Body of pancreas (tissue), 4 donors: ENCODE measurements at regions not wholly inside any gene's neighbourhood (a gene's known extent, or its start where the extent isn't known, plus 50 kb on each side); places are given as distances from the start of the nearest gene placed in this dataset.

ENCODE experiments used
- ATAC-seq: fragments of 150-250 bp; one replicate; pipeline ENCODE4 v1.9.1; 2016
- DNase-seq, 4 donors: peaks; one replicate each; pipeline ENCODE4 v3.0.0-alpha.2; 2019
- H3K27ac ChIP-seq, 4 donors: fragments of 200-600 bp; sonication (generic); 1 replicate in 3 of 4; 2 replicates in 1 of 4; pipeline versions ENCODE4 v1.5.1 to v1.6.1; 2016 to 2019; ENCODE audit warnings: mild to moderate bottlenecking in 1 of 4, mixed read lengths in 1 of 4, moderate library complexity in 1 of 4
- H3K27me3 ChIP-seq, 2 donors: fragments of 200-600 bp; sonication (generic); one replicate each; pipeline ENCODE4 v1.6.0; 2016; ENCODE audit warnings: mild to moderate bottlenecking in 1 of 2
- H3K36me3 ChIP-seq, 2 donors: fragments of 200-600 bp; sonication (generic); replicated peaks in 1 of 2; 2 replicates each; pipeline ENCODE4 v1.5.1; 2016; ENCODE audit warnings: low read depth in 2 of 2; ENCODE audit not compliant: insufficient read depth in 1 of 2
- H3K4me1 ChIP-seq: fragments of 200-600 bp; sonication (generic); one replicate; pipeline ENCODE4 v1.6.0; 2016
- H3K4me3 ChIP-seq, 2 donors: fragments of 200-600 bp; sonication (generic); 1 replicate in 1 of 2; 2 replicates in 1 of 2; pipeline ENCODE4 v1.5.1; 2016 to 2019
- H3K9me3 ChIP-seq, 3 donors: fragments of 200-600 bp; sonication (generic); 1 replicate in 2 of 3; 2 replicates in 1 of 3; pipeline ENCODE4 v1.5.1; 2016
- POLR2A ChIP-seq, 3 donors: fragments of 450-650 bp; IDR thresholded peaks; one replicate each; pipeline ENCODE4 v1.6.1; 2016; ENCODE audit warnings: antibody characterized with exemption in 3 of 3, mild to moderate bottlenecking in 2 of 3
- WGBS, 2 donors: methylation state at CpG; one replicate each; pipeline ENCODE4 v1.1.5; 2017; 5-methylcytosine and 5-hydroxymethylcytosine counted together
- intact Hi-C: fragments of 100-400 bp; cut with DNase I; formaldehyde crosslinking; loops from one replicate; pipeline ENCODE4 v1.15.1; 2023
- TF ChIP-seq, protein P1 (sequence below), 7 experiments: fragments of 450-650 bp in 4 of 7; fragments of 200-600 bp in 3 of 7; sonication (generic) in 3 of 7; IDR thresholded peaks; one replicate each; pipeline ENCODE4 v1.5.1; 2016 to 2019; ENCODE audit warnings: antibody characterized with exemption in 7 of 7

DNA sequence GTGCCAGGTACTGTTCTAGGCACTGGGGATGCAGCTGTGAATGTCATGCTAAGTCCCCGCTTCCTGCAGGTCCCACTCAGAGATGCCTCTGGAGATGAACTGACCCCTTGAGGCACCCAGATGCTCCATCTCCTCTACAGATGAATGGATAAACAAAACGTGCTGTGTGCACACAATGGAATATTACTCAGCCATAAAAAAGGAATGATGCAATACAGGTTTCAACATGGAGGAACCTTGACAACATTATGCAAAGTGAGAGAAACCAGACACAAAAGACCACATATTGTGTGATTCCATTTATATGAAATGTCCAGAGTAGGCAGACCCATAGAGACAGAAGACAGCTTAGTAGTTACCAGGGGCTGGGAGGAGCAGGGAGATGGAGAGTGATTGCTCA lies 320.1 kb upstream of the DIO3 start:
- ATAC-seq (no peak), DNase-seq (no peak)
- intact Hi-C loops, result no loop called here
- Histone ChIP-seq H3K36me3 (no peaks in the 10 kb centered on the region), H3K4me3 (no peak overlapping the region), H3K9me3 (no peaks in the 10 kb centered on the region), H3K27ac (no peak overlapping the region), H3K27me3 (no peaks in the 10 kb centered on the region), H3K4me1 (no peaks in the 10 kb centered on the region)
- no peak for TF ChIP-seq POLR2A (IDR thresholded peaks at IDR 0.05)
- TF ChIP-seq, protein P1, sequence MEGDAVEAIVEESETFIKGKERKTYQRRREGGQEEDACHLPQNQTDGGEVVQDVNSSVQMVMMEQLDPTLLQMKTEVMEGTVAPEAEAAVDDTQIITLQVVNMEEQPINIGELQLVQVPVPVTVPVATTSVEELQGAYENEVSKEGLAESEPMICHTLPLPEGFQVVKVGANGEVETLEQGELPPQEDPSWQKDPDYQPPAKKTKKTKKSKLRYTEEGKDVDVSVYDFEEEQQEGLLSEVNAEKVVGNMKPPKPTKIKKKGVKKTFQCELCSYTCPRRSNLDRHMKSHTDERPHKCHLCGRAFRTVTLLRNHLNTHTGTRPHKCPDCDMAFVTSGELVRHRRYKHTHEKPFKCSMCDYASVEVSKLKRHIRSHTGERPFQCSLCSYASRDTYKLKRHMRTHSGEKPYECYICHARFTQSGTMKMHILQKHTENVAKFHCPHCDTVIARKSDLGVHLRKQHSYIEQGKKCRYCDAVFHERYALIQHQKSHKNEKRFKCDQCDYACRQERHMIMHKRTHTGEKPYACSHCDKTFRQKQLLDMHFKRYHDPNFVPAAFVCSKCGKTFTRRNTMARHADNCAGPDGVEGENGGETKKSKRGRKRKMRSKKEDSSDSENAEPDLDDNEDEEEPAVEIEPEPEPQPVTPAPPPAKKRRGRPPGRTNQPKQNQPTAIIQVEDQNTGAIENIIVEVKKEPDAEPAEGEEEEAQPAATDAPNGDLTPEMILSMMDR (IDR thresholded peaks at IDR 0.05), result no peak
- WGBS, 2 donors, result 61 to 71% methylated on average over 2 of the region's 2 CpGs

DNA sequence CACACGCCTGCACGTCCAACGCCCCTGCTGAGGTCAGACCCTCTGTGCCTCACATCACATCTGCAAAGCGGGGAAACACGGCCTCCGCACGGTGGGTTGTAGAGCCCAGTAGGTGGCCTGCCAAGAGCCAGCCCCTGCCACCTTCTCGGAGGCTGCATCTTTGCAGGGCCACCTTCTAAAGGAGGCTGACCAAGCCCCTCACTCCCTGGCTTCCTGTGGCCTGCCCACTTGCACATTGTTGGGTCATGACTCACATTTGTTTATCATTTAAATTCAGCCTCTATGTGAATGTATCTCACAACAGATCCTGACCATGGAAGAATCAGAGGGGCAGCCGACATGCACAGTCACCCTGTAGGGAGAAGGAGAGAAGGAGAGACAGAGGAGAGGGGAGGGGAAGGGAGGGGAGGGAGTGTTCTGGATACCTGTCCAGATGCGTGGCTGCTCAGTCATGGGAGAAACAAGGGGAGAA lies 319.5 kb upstream of the DIO3 start:
- Histone ChIP-seq H3K4me3 (no peak overlapping the region), H3K9me3 (no peaks in the 10 kb centered on the region), H3K4me1 (no peaks in the 10 kb centered on the region), H3K27me3 (no peaks in the 10 kb centered on the region), H3K36me3 (no peaks in the 10 kb centered on the region), H3K27ac (no peak overlapping the region)
- ATAC-seq (no peak), DNase-seq (no peak)
- TF ChIP-seq POLR2A (IDR thresholded peaks at IDR 0.05), result no peak
- TF ChIP-seq, protein P1 (IDR thresholded peaks at IDR 0.05), result no peak
- 63 to 66% methylated on average over 10 of the region's 10 CpGs for WGBS, 2 donors
- intact Hi-C loops, result no loop called here

DNA sequence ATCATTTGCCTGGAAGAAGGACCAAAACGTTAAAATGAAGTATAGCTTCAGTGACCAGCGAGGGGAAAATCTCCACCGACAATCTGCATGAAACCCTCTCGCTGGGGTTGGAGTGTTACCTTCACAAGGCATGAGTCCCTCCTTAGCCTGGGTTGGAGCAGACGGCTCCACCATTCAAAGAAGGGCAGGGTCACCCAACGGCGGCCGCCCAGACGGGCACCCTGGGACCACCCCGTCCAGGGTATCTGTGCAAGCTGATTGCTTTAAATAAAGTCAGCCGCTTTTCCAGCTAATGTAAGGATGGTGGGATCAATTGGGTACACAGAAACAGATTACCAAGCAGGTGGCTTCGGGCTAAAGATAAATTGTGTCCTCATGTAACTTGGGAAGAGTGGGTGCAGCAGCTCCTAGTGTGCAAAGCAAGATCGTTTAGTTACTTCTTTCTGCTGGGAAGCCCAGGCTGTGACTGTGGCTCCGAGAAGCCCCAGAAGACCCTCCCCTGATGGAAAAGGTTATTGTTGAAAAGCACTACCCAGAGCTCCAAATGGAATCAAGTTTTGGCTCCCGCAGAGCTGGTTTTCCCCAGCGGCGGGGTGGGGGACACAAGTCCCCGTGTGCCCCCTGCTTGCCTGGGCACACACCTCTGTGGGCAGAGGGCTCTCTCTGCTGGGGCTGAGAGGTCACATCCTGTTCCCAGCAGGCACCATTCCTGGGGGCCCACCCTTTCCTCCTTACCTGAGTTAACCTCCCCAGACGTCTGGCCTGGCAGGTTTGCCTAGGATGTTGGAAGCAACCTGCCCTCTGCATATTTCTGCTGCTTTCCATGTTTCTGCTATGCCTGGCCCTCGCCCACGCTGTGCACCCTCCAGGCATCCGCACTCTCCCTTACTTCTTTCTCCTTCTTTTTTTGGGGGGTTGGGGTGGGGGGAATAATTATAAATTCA lies 318.6 kb upstream of the DIO3 start:
- no peaks in the 10 kb centered on the region for H3K36me3 ChIP-seq
- DNase-seq (no peak), ATAC-seq (no peak)
- 46 to 47% methylated on average over 18 to 22 of the region's 22 CpGs for WGBS, 2 donors
- intact Hi-C loops, result no loop called here
- H3K27me3 ChIP-seq, result no peaks in the 10 kb centered on the region
- H3K4me3 ChIP-seq, result no peak overlapping the region
- no peaks in the 10 kb centered on the region for H3K4me1 ChIP-seq
- H3K9me3 ChIP-seq, result no peaks in the 10 kb centered on the region
- TF ChIP-seq, protein P1 (IDR thresholded peaks at IDR 0.05), result no peak
- no peak for TF ChIP-seq POLR2A (IDR thresholded peaks at IDR 0.05)
- no peak overlapping the region for H3K27ac ChIP-seq

DNA sequence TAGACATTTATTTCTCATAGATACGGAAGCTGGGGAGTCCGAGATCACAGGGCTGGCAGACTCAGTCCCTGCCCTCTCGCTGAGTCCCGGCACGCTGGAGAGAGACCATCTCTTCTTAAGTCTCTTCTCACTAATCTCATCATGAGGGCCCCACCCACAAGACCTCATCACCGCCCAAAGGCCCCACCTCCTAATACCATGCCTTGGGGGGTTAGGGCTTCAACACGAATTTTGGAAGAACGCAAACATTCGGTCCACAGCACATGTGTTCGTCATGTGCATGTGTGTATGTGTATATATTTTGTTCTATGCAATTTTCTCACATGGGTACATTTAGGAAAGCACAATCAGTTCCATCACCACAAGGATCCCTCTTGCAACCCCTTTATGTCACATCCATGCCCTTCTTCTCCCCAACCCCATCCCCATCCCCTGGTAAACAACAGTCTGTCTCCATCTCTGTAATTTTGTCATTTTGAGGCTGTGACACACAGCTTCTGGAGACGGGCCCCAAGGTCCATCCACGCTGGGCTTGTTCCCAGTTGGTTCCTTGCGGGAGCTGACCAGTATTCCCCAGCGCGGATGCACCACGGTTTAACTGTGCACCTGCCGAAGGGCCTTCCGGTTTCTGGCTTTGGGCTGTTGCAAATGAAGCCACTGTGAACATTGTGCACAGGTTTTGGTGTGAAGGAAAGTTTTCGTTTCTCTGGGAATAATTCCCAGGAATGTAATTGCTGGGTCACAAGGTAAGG lies 317.5 kb upstream of the DIO3 start:
- TF ChIP-seq, protein P1 (IDR thresholded peaks at IDR 0.05), result no peak
- TF ChIP-seq POLR2A (IDR thresholded peaks at IDR 0.05), result no peak
- Histone ChIP-seq H3K4me3 (no peak overlapping the region), H3K9me3 (no peaks in the 10 kb centered on the region), H3K36me3 (no peaks in the 10 kb centered on the region), H3K4me1 (no peaks in the 10 kb centered on the region), H3K27me3 (no peaks in the 10 kb centered on the region), H3K27ac (no peak overlapping the region)
- 77 to 85% methylated on average over 19 of the region's 19 CpGs for WGBS, 2 donors
- ATAC-seq (no peak), DNase-seq (no peak)
- intact Hi-C loops, result no loop called here
